ENCODE measurements at regions not wholly inside any gene's neighbourhood (a gene's known extent, or its start where the extent isn't known, plus 50 kb on each side); places are given as distances from the start of the nearest gene placed in this dataset.
A peak's percentile ranks its signal among the peaks of the same experiment; 100 is the strongest.

GRCh38 chr7:52980129-52980528 lies 55.3 kb upstream of the POM121L12 start:
- no peak for DNase-seq (ENCODE audit: low read depth)
- in situ Hi-C loops (cut with HindIII; ENCODE audit: low pct_unique_long_range_greater_than_20kb, low sequenced_read_pairs): no loop called here

DNA sequence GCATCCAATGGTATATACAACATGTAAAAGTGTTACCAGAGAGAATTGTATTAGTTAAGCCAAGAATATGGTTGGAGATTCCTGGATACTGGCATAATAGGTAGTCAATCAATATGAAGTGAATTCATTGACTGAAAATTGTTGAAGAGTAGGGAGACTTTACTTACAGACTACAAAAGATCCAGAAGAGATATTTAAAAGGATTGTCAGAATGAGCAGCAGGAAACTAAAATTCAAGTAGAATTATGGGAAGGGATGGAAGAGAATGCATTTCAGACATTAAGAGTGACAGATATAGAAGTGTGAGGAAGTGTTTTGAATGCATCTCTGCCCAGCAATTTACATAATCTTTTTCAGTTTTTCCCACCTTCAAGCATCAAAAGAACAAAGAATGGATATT lies 62.3 kb upstream of the POM121L12 start:
- no peak for DNase-seq (ENCODE audit: low read depth)
- in situ Hi-C loops (cut with HindIII; ENCODE audit: low pct_unique_long_range_greater_than_20kb, low sequenced_read_pairs): no loop called here

GRCh38 chr7:52962402-52963076 lies 72.9 kb upstream of the POM121L12 start:
- DNase-seq (ENCODE audit: low read depth): no peak
- in situ Hi-C loops (cut with HindIII; ENCODE audit: low pct_unique_long_range_greater_than_20kb, low sequenced_read_pairs): no loop called here

DNA sequence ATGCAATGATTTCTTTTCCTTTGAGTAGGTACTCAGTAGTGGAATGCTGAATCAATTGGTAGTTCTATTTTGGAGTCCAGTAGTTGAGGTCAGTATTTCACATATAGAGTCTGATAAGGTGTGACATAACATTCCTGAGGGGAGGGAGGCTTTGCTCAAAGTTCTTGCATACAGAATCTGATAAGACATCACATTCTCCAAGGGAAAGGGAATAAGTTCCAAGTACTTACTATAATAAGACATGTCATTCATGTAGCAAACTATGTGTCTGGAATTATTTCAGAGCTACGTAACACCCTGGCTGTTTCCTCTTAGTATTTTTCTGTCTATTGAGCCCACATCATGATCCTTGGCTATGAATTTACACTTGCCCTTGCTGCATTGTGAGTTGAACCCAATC lies 74.3 kb upstream of the POM121L12 start:
- no peak for DNase-seq (ENCODE audit: low read depth)
- in situ Hi-C loops (cut with HindIII; ENCODE audit: low pct_unique_long_range_greater_than_20kb, low sequenced_read_pairs): no loop called here

GRCh38 chr7:52959878-52960660 lies 75.4 kb upstream of the POM121L12 start:
- DNase-seq (ENCODE audit: low read depth): no peak
- in situ Hi-C loops (cut with HindIII; ENCODE audit: low pct_unique_long_range_greater_than_20kb, low sequenced_read_pairs): no loop called here

GRCh38 chr7:52959336-52959735 lies 76.1 kb upstream of the POM121L12 start:
- in situ Hi-C loops (cut with HindIII; ENCODE audit: low pct_unique_long_range_greater_than_20kb, low sequenced_read_pairs): no loop called here
- no peak for DNase-seq (ENCODE audit: low read depth)

GRCh38 chr7:52958621-52959140 lies 76.8 kb upstream of the POM121L12 start:
- DNase-seq (ENCODE audit: low read depth): no peak
- in situ Hi-C loops (cut with HindIII; ENCODE audit: low pct_unique_long_range_greater_than_20kb, low sequenced_read_pairs): no loop called here

GRCh38 chr7:52956379-52956915 lies 79.0 kb upstream of the POM121L12 start:
- in situ Hi-C loops (cut with HindIII; ENCODE audit: low pct_unique_long_range_greater_than_20kb, low sequenced_read_pairs): no loop called here
- no peak for DNase-seq (ENCODE audit: low read depth)

- in situ Hi-C loops (cut with HindIII; ENCODE audit: low pct_unique_long_range_greater_than_20kb, low sequenced_read_pairs): no loop called here
- no peak for DNase-seq (ENCODE audit: low read depth)
Measured at GRCh38 chr7:52955522-52955921, 79.9 kb upstream of the POM121L12 start.

- in situ Hi-C loops (cut with HindIII; ENCODE audit: low pct_unique_long_range_greater_than_20kb, low sequenced_read_pairs): no loop called here
- DNase-seq (ENCODE audit: low read depth): peak; percentile 68
Measured at GRCh38 chr7:52944921-52945320, 90.5 kb upstream of the POM121L12 start.

- no peak for DNase-seq (ENCODE audit: low read depth)
- in situ Hi-C loops (cut with HindIII; ENCODE audit: low pct_unique_long_range_greater_than_20kb, low sequenced_read_pairs): no loop called here
Measured at GRCh38 chr7:52940481-52940880, 95.0 kb upstream of the POM121L12 start.

DNA sequence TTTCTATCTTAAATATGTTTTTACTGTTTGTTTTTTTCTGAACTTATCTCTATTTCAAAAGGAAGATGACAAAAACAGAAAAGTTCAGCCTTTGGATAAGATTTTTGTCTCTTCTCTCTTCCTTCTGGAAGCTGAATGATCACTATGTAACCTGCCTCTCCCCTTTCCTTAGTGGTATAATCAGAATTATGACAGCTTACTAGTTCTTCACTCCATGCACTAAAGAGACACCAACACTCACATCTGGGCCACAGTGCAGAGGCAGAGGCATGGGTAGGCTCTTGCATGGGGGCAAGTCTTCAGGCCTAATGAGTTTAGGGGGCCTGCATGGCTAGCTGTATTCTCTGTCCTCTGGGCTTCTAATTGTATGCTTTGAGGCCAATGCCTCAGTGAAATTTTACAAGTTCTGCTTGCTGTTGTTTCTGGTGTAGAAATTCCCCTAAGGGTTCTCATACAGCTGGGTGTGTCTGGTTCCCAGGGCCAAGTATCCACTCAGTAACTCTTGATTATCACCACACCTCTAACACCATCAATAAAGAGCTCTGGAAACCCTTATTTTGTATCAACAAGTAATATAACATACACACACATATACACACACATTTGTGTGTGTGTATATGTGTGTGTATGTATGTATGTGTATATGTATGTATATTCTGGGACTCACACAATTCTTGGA lies 96.8 kb upstream of the POM121L12 start:
- in situ Hi-C loops (cut with HindIII; ENCODE audit: low pct_unique_long_range_greater_than_20kb, low sequenced_read_pairs): no loop called here
- DNase-seq (ENCODE audit: low read depth): no peak

DNA sequence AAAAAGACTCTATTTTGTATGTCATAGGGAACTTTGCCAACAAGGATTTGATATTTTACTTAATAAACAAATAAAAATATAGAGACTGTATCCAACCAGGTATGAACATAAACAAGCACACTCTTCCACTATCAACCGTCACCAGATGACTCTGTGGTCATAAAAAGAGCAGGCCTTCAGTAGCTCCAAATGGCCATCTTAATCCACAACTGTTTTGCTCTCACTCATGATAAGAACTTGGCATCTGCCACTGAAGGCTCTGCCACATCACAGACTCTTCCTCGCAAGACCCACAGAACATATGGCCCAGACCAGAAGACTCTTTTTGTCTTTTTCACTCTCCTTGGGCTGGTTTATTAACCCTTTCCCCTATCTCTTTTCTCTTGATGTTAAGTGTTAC lies 98.7 kb upstream of the POM121L12 start:
- DNase-seq (ENCODE audit: low read depth): no peak
- in situ Hi-C loops (cut with HindIII; ENCODE audit: low pct_unique_long_range_greater_than_20kb, low sequenced_read_pairs): no loop called here

- in situ Hi-C loops (cut with HindIII; ENCODE audit: low pct_unique_long_range_greater_than_20kb, low sequenced_read_pairs): no loop called here
Measured at GRCh38 chr7:52928591-52928990, 106.8 kb upstream of the POM121L12 start.

DNA sequence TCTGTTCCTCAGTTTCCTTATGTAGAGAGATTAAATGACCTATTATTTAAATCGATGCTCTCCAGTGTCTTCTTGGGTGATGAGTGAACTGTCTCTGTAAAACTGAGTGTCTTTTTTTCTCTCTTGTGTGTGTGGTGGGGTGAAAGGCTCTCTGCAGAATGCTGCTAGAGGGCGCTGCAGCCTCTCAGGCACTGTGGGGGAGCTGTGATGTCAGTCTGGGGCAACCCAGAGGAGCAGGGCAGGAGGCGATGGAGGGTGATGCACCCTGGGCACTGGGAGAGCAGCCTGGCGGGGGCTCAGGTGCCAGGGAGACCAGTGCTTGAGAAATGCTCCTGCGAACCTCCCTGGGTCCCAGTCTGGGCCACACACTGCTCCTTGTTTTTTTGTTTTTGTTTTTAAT lies 110.1 kb upstream of the POM121L12 start:
- in situ Hi-C loops (cut with HindIII; ENCODE audit: low pct_unique_long_range_greater_than_20kb, low sequenced_read_pairs): no loop called here
- DNase-seq (ENCODE audit: low read depth): no peak

More at GRCh38 chr7:52928591-52928990, 106.8 kb upstream of the POM121L12 start:
- no peak for DNase-seq (ENCODE audit: low read depth)

GRCh38 chr7:52920977-52921376 lies 114.5 kb upstream of the POM121L12 start:
- in situ Hi-C loops (cut with HindIII; ENCODE audit: low pct_unique_long_range_greater_than_20kb, low sequenced_read_pairs): no loop called here
- no peak for DNase-seq (ENCODE audit: low read depth)

DNA sequence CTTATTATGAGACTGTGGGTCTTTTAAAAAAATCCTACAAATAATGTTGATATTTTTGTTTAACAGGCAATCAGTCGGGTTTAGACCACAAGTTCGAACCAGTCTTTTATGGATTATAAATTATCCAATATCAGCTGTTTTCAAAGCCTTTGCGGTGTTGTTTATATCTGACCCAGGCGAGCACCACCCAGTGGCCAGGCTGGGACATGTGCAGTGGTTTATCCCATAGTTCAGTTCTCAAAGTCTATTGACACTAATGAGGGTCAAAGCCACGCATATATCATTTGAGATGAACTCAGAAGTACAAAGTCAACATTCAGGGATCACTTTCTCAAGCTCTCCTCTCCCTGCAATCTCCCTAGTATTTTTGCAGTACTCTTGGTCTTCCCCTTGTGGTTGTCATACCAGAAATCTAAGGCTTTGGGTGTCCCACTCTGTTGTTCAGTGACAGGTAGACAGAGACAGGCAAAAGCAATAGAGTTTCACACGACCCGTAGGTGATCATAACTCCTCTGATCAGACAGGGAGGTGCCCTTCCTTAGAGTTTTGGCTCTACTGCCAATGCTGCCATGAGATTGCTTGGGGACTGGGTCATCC lies 117.4 kb upstream of the POM121L12 start:
- in situ Hi-C loops (cut with HindIII; ENCODE audit: low pct_unique_long_range_greater_than_20kb, low sequenced_read_pairs): no loop called here
- no peak for DNase-seq (ENCODE audit: low read depth)

GRCh38 chr7:52911795-52912194 lies 123.6 kb upstream of the POM121L12 start:
- in situ Hi-C loops (cut with HindIII; ENCODE audit: low pct_unique_long_range_greater_than_20kb, low sequenced_read_pairs): no loop called here
- DNase-seq (ENCODE audit: low read depth): no peak

Measured in Caki2 (cell line).